Muscle of leg (tissue), 3 donors: ENCODE measurements at regions not wholly inside any gene's neighbourhood (a gene's known extent, or its start where the extent isn't known, plus 50 kb on each side); places are given as distances from the start of the nearest gene placed in this dataset.

Experiments
- DNase-seq: peaks from one replicate; pipeline ENCODE4 v3.0.0; 2013
- H3K27ac ChIP-seq: one replicate; pipeline ENCODE4 v1.5.1; 2013; ENCODE audit warnings: mild to moderate bottlenecking, low read length, control low read depth
- H3K27me3 ChIP-seq: one replicate; pipeline ENCODE4 v1.6.1; 2013; ENCODE audit warnings: low read length; ENCODE audit not compliant: control insufficient read depth, insufficient read depth
- H3K36me3 ChIP-seq: one replicate; pipeline ENCODE4 v1.6.1; 2013; ENCODE audit warnings: low read length; ENCODE audit not compliant: control insufficient read depth, insufficient read depth
- H3K4me1 ChIP-seq: one replicate; pipeline ENCODE4 v1.6.1; 2013; ENCODE audit warnings: low read length; ENCODE audit not compliant: control insufficient read depth, insufficient read depth
- H3K4me3 ChIP-seq: one replicate; pipeline ENCODE4 v1.5.1; 2013; ENCODE audit warnings: low read length, control low read depth
- H3K9me3 ChIP-seq: replicated peaks from 2 replicates; pipeline ENCODE4 v1.6.1; 2013; ENCODE audit warnings: low read depth, low read length; ENCODE audit not compliant: control insufficient read depth
- WGBS: methylation state at CpG from one replicate; pipeline ENCODE4 v1.1.5; 2013; ENCODE audit warnings: missing lambda C conversion rate; ENCODE audit not compliant: insufficient coverage; 5-methylcytosine and 5-hydroxymethylcytosine counted together

DNA sequence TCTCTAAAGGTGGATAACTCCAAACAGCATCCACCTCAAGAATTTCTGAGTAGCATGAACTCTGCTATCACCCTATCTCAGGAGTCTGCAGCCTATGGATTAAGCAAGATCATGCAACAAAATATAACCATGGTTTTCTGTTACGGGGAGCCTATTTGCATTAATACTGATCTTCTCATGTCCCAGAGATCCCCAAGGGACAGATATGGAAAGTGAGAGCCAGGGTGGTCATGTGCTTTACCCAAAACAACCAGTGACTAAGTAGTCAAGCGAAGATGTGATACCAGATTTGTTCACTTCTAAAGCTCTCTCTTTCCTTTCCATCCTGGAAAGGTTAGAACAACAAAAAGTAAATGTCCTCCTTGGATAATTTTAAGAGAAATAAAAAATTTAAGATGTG, 125.1 kb downstream of the PRRX1 start:
- DNase-seq, result no peak
- no peak overlapping the region for H3K4me3 ChIP-seq
- H3K27me3 ChIP-seq, result no peaks in the 10 kb centered on the region
- H3K9me3 ChIP-seq, result no peaks in the 10 kb centered on the region
- no peak overlapping the region for H3K27ac ChIP-seq
- WGBS, result no CpG with 5 or more reads among the region's 2 CpGs
- H3K4me1 ChIP-seq, result peaks cover 3% of the 10 kb centered on the region
- no peaks in the 10 kb centered on the region for H3K36me3 ChIP-seq

GRCh38 chr1:170790175-170790574, 126.2 kb downstream of the PRRX1 start:
- no peak overlapping the region for H3K27ac ChIP-seq
- no CpG with 5 or more reads among the region's 2 CpGs for WGBS

DNA sequence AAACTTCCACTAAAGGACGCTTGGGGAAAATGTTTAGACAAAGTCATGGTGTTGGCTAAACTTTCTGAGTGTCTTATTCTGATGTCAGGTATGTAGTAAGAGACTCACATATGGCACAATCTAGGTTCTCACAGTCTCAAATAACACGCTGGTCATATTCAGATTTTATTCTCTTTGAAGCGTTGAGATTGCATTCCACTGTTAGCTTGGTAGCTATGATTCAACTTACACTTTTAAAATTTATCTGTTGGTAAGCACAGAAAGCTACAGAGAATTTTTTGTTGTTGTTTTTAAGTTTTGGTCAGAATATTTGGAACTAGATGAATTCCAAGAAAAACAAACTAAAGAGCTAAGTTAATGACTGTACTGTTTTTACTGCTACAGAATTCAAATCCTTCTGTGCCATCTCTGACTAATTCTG, 126.7 kb downstream of the PRRX1 start:
- H3K27me3 ChIP-seq, result no peaks in the 10 kb centered on the region
- H3K9me3 ChIP-seq, result no peaks in the 10 kb centered on the region
- H3K4me3 ChIP-seq, result no peak overlapping the region
- no peak overlapping the region for H3K27ac ChIP-seq
- peaks cover 3% of the 10 kb centered on the region for H3K4me1 ChIP-seq
- H3K36me3 ChIP-seq, result no peaks in the 10 kb centered on the region
- WGBS, result no CpG with 5 or more reads among the region's 3 CpGs
- DNase-seq, result no peak

More at GRCh38 chr1:170790175-170790574, 126.2 kb downstream of the PRRX1 start:
- no peaks in the 10 kb centered on the region for H3K9me3 ChIP-seq
- no peaks in the 10 kb centered on the region for H3K36me3 ChIP-seq
- peak; percentile 43 for DNase-seq
- H3K27me3 ChIP-seq, result no peaks in the 10 kb centered on the region
- H3K4me1 ChIP-seq, result peaks cover 3% of the 10 kb centered on the region
- H3K4me3 ChIP-seq, result no peak overlapping the region

- Histone ChIP-seq H3K4me3 (no peak overlapping the region), H3K27ac (no peak overlapping the region), H3K27me3 (no peaks in the 10 kb centered on the region), H3K4me1 (peaks cover 3% of the 10 kb centered on the region), H3K36me3 (no peaks in the 10 kb centered on the region), H3K9me3 (no peaks in the 10 kb centered on the region)
- DNase-seq, result peak; percentile 49
- 73% methylated on average over 3 of the region's 5 CpGs for WGBS
Observed at GRCh38 chr1:170791941-170792340, 128.0 kb downstream of the PRRX1 start.

- Histone ChIP-seq H3K27me3 (no peaks in the 10 kb centered on the region), H3K36me3 (no peaks in the 10 kb centered on the region), H3K4me3 (no peak overlapping the region), H3K4me1 (no peaks in the 10 kb centered on the region), H3K9me3 (no peaks in the 10 kb centered on the region), H3K27ac (no peak overlapping the region)
- DNase-seq, result no peak
Observed at GRCh38 chr1:170800265-170800664, 135.1 kb upstream of the MROH9 start.

- Histone ChIP-seq H3K36me3 (no peaks in the 10 kb centered on the region), H3K27me3 (no peaks in the 10 kb centered on the region), H3K4me1 (no peaks in the 10 kb centered on the region), H3K9me3 (no peaks in the 10 kb centered on the region), H3K4me3 (no peak overlapping the region), H3K27ac (no peak overlapping the region)
- no peak for DNase-seq
- WGBS, result no CpG with 5 or more reads among the region's 6 CpGs
Observed at GRCh38 chr1:170800812-170801211, 134.5 kb upstream of the MROH9 start.

DNA sequence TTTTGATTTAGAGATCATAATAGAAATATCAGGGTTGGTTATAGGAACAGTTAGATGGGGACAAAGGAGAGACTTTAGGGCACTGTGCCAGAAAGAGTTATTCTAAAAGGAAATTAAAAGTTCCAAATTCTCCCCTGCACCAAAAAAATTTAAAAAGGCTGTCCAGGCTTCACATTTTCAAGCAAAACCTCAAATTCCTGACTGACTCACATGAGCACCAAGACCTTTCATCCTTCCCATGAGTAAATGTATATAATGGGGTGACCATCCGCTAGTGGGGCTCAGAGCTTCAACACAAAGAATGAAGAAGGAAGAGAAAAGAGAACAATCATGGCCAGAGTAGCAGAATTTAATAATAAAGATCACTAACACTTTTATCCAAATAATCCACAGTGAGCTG, 131.6 kb upstream of the MROH9 start:
- no peak overlapping the region for H3K27ac ChIP-seq
- no peaks in the 10 kb centered on the region for H3K27me3 ChIP-seq
- peaks cover 3% of the 10 kb centered on the region for H3K4me1 ChIP-seq
- DNase-seq, result no peak
- H3K36me3 ChIP-seq, result no peaks in the 10 kb centered on the region
- no peak overlapping the region for H3K4me3 ChIP-seq
- WGBS, result no CpG with 5 or more reads among the region's 1 CpG
- no peaks in the 10 kb centered on the region for H3K9me3 ChIP-seq

DNA sequence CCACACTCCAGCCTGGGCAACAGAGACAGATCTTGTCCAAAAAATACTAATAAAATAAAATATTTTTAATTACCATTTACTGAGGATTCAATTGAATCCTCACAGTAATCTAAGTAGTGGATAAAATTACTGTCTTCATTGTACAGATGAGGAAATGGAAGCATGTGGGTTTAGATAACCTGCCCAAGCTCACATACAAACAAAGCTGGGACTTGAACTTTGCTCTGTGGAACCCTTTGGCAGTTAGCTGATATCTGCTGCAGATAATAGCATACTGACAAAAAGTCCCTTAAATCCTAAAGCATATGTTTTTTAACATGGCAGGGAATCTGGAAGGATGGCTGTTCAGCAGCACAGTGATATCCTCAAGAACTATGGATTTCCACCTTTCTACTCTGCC, 130.9 kb upstream of the MROH9 start:
- H3K27ac ChIP-seq, result no peak overlapping the region
- no peak for DNase-seq
- H3K4me3 ChIP-seq, result no peak overlapping the region
- peaks cover 3% of the 10 kb centered on the region for H3K4me1 ChIP-seq
- H3K36me3 ChIP-seq, result no peaks in the 10 kb centered on the region
- H3K9me3 ChIP-seq, result no peaks in the 10 kb centered on the region
- H3K27me3 ChIP-seq, result no peaks in the 10 kb centered on the region

GRCh38 chr1:170804879-170805278, 130.5 kb upstream of the MROH9 start:
- no peak for DNase-seq
- peaks cover 3% of the 10 kb centered on the region for H3K4me1 ChIP-seq
- H3K27me3 ChIP-seq, result no peaks in the 10 kb centered on the region
- H3K9me3 ChIP-seq, result no peaks in the 10 kb centered on the region
- no peak overlapping the region for H3K27ac ChIP-seq
- no peak overlapping the region for H3K4me3 ChIP-seq
- H3K36me3 ChIP-seq, result no peaks in the 10 kb centered on the region
- whole genome bisulfite sequencing, result no CpG with 5 or more reads among the region's 4 CpGs

DNA sequence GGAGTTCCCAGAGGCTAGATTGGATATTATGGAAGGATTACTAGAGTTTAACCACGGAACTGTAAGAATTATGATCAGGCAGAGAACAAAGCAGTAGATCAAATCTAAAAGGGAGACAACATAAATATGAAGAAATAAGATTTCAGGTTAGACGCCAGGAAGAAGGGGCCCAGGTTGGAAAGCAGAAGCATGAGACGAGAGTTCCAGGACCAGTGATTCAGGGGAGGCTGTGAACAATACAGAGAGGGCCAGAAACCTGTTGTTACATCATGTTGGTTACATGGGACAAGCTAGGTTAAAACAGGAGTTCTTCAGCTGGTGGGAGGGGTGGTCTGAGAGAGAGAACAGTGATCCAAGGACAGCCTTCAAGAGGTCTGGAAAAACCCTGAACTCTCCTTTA, 128.4 kb upstream of the MROH9 start:
- peak; percentile 72 for DNase-seq
- WGBS, result 24% methylated on average over 3 of the region's 3 CpGs

GRCh38 chr1:170807432-170807831, 127.9 kb upstream of the MROH9 start:
- 63% methylated on average over 2 of the region's 4 CpGs for WGBS
- DNase-seq, result no peak
- no peaks in the 10 kb centered on the region for H3K9me3 ChIP-seq
- peaks cover 3% of the 10 kb centered on the region for H3K4me1 ChIP-seq
- H3K4me3 ChIP-seq, result no peak overlapping the region
- H3K36me3 ChIP-seq, result no peaks in the 10 kb centered on the region
- H3K27ac ChIP-seq, result no peak overlapping the region
- no peaks in the 10 kb centered on the region for H3K27me3 ChIP-seq

More for the DNA sequence above, 128.4 kb upstream of the MROH9 start:
- no peaks in the 10 kb centered on the region for H3K27me3 ChIP-seq
- peaks cover 3% of the 10 kb centered on the region for H3K4me1 ChIP-seq
- H3K27ac ChIP-seq, result no peak overlapping the region
- H3K36me3 ChIP-seq, result no peaks in the 10 kb centered on the region
- H3K4me3 ChIP-seq, result no peak overlapping the region
- H3K9me3 ChIP-seq, result no peaks in the 10 kb centered on the region
